Middle frontal gyrus (tissue), 1 donor: ENCODE measurements at regions not wholly inside any gene's neighbourhood (a gene's known extent, or its start where the extent isn't known, plus 50 kb on each side); places are given as distances from the start of the nearest gene placed in this dataset.

Experiments used
- DNase-seq: peaks from one replicate; pipeline ENCODE4 v3.0.0-alpha.2; 2015; ENCODE audit warnings: low spot score; ENCODE audit errors: extremely low spot score

DNA sequence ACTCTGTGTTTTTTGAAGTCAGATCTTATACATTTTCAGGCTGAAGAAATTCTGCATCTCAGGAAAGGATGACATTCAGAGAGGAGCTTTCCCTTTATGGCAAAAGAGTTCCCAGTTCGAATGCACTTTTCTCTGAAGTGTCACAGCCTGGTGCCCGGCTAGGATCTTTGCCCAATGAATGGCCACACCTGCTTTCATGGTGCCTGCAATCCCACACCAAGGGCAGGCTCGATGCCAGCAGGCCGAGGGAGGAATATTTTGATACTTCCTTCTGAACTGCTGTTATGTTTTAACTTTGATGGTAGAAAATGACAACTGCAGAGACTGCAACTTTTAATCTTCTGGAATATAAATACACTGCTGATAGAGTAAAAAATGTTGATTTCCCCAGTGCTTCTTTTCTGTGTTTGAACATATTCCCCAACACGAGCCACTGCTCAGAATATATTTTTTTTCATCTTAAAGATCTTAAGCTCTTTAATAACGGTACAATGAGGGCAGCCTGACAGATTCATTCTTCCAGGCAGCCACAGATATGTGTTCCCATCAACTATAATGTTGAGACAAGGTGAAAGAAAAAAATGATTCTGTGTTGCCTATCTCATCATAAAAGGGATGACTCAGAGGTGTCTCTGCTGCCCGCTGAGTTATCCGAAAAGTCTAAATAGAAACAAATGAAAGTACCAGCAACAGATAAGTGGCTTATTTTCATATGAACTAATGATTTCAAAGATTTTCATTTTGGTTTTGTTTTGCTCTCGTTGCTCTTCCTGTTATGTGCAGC lies 848.5 kb downstream of the DCDC2C start:
- DNase-seq: no peak

DNA sequence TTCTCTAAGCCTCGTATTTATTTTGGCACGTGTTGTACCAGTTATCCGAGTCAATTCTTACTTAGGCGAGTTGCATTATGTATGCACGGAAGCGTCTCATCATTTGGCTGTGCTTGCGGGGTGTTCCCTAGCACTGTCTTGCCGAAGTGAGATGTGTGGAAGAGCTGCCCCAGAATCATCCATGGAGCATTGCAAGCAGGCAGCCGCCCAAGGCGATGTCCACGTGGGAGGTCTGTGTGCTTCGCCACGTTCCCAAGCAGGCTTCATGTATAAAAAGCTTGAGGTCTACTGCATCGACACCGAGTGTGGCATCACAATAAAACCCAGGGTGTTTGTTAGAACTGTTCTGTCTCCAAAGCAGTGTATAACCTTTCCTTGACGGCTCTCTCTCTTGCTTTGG lies 849.9 kb downstream of the DCDC2C start:
- DNase-seq: peak; percentile 36

DNA sequence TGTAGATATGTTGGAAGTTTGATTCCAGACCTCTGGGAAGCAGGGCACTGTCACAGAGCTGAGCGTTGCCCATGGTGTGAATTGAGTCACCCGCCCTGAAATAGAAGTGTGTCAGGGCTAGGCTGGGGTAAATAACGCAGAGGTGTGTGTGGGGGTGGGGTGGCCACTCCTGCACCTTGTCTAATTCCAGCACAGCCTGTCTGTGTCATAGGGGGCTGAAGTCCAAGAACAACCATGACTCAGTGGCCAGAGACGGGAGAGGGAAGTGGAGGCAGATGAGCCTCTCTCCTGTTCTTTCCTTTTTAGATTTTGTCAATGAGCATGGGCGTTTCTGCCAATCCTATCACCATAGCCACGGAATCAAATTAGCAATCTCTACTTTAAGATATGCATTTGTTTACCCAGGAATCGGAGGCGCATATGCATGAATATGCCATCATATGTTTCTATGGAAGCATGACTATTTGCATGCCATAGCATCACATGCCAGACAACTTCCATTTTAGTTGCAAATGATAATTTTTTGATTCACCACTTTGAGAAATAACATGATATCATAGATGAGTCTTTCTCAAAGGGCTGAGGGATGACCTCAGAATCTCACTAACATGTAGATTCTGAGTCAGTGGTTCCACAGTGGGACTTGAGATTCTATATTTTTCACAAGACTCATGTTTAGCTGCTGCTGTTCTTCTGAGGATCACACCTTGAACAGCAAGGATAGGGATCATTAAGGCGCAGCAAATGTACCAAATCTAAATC lies 852.9 kb downstream of the DCDC2C start:
- DNase-seq: no peak

DNA sequence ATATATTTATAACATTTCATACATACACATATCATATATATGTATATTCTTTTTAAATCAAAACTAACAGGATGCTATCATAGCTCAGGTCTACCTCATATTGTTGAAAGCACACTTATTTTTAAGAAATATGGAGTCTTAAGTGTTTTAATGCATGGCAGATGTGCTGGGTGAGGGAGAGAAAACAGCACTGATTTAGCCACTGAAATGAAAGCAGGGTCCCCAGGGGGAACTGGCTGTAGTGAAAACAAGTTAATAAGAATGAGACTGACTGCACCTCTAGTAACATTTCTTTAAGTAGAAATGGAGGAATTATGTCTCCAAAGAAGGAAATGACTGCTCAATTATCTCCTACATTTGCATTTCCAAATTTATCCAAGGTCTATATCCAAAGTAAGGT lies 857.8 kb downstream of the DCDC2C start:
- no peak for DNase-seq

DNA sequence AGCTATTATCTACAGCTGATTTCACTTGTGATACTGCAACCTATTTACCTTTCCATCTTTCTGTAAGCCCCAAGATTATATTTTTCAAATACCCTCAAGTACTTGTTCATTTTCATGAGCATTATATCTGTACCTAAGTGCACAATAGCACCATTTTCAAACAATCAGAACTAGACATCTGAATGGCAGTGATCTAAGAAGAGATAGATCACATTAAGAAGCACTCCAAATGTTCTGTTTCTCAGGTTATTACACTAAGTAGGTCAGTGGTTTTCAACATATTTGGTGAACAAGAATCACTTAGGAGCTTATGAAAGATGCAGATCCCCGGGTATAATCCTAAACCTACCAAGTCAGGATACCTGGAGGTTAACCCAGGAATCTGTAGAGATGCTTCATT lies 872.7 kb downstream of the DCDC2C start:
- no peak for DNase-seq

DNA sequence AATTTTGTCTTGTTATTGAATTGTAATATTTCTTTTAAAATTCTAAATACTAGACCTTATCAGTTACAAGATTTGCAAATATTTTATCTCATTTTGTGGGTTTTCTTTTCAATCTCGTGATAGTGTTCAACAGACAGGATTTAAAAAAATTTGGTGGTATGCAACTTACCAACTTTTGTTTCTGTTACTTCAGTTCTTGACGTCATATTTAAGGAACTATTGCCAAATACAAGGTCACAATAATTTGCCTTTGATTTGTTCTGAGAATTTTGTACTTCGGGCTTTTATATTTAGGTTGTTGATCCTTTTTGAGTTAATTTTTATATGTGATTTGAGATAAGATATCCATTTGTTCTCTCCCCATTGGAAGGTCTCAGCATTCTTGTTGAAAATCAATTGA lies 876.6 kb downstream of the DCDC2C start:
- no peak for DNase-seq

DNA sequence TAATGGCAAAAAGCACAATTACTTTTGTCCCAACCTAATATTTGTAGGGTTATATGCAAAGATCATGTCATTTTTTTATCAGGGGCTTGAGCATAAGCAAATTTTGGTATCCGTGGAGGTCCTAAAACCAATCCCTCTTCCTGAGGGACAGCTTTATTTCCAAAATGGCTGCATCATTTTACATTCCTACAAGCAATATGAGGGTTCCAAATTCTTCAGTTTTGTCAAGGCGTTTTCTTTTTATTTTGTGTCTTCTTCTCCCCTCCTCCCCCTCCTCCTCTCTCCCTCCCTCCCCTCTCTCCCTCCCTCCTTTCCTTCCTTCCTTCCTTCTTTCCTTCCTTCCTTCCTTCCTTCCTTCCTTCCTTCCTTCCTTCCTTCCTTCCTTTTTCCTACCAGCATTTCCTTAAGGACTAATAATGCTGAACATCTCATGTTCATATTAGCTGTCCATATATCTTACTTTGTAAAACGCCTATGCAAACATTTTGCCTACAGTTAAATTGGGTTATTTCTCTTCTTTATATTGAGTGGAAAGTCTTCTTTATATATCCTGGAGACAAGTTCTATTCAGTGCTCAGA lies 881.8 kb downstream of the DCDC2C start:
- no peak for DNase-seq

DNA sequence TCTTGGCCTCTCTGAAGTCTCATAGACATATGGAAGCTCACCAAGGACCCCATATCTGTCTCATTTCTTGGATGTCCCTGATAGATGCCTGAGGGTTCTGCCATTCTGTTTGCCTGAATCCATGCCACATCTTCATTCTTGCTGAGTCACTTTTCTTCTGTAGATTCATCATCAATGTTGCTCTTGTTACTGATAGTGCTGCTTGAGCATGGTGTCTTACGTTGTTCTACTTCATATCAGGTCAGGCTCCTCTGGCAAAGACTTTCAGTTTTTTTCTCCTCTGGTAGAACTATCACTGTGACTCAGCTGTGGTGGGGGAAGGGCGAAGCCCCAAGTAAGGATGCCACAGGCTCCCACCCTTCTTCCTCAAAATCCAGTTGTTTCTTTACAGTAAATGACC lies 885.2 kb downstream of the DCDC2C start:
- DNase-seq: no peak

DNA sequence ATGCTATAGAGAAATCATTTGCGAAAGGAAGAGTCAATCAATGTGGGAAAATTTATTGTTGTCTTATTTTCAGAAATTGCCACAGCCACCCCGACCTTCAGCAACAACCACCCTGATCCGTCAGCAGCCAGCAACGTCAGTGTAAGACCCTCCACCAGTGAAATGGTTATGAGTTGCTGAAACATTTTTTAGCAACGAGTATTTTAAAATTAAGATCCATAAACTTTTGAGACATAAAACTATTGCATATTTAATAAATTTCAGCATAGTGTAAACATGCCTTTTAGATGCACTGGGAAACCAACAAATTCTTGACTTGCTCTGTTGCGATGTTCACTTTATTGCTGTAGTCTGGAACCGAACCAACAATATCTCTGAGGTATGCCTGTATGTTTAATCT lies 887.9 kb downstream of the DCDC2C start:
- no peak for DNase-seq

DNA sequence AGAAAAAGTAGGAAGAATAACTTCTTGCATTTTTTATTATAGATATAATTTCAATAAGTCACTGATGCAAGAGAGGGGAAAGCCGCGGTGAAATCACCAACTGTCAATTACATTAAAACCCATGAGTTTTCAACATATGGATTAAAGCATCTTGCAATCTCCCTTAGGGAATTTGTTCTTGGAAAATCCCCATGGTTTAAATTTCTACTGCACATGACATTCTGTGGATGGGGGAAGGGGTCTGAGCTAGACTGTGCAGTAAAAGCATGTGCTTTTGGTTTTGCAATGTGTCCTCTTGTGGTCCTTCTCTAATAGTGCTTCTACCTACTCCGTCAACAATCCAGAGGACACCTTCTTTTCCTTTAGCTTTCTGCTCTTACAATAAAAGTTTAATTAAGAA lies 894.0 kb downstream of the DCDC2C start:
- no peak for DNase-seq

DNA sequence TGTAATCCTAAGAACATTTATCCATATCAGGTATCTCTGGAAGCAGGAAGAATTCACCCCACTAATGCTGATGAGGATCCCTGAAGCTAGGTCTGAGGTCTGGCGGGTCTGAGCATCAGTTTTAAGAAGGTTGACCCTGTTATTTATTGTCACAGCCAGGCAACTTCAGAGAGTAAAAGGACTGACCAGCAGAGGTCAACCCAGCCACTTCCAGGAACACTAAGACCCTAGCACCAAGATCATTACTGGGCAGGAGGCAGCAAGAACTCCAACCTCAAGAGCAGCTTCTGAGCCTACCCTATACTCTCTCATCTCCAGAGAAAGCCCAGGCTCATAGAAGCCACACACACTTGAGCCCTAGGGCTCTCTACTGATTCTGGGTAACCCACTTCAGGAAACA lies 901.4 kb downstream of the DCDC2C start:
- no peak for DNase-seq

DNA sequence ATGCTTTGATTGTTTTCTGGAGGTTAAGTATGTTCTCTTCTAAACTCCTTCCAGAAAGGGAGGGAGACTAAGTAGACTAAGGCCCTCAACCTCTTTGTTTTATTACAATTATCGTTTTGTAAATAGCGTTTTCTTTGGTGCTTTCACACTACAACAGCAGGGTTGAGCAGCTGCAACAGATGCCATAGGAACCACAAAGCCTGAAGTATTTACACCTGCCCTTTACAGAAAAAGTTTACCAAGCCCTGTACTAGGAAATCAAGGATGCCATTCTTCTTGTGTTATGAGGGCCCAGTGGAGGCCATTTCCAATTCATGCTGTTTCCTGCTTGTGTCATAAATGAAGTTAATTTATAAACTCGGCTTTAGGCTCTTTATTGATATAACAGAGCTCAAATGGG lies 914.8 kb downstream of the DCDC2C start:
- no peak for DNase-seq

DNA sequence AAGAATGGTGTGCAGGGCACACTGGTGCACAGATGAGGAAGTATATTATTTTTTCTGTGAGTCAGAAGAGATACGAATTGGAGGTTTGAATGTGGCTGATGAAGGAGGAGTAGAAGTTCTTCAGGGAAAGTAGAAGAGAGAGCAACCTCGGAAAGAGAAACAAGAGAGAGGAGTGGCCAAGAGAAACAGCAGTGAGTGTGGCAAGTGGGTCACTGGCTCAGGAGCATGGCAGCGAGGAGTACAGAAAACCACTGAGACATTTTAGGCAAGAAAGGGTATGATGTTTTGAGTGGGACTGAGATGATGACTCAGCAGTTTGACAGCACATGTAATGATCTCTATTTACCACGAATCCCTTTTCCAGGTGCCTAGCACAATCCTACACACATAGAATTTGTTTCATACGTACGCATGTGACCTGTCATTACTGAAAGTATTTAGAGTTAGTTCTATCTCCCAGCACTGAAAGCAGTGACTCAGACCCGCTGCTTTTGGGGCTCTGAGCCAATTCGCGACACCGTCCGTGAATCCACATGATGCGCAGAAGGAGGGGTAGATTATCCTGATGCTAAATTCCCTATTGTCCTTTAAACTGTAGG lies 915.4 kb downstream of the DCDC2C start:
- no peak for DNase-seq

DNA sequence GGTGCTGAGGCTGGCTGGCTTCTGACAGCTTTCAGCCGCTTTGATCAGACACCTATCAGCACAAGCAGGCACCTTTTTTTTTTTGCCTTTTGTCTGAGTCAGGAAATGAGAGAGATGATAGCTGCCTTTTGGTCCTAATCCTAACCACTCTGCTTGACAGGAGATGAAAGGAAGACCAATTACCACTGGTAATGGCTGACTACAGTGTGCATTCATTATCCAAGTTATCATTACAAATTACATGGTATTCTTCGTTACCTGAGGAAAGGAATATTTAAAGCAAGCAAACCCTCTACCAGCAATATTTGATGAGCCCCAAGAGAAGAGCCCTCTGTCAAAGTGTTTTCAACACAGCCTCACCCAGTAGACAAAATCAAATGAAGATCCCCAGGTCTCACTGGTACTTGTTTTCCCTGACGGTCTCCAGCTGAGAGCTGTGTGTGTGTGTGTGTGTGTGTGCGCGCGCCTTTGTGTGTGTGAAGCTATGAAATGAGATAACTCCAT lies 925.7 kb downstream of the DCDC2C start:
- no peak for DNase-seq

DNA sequence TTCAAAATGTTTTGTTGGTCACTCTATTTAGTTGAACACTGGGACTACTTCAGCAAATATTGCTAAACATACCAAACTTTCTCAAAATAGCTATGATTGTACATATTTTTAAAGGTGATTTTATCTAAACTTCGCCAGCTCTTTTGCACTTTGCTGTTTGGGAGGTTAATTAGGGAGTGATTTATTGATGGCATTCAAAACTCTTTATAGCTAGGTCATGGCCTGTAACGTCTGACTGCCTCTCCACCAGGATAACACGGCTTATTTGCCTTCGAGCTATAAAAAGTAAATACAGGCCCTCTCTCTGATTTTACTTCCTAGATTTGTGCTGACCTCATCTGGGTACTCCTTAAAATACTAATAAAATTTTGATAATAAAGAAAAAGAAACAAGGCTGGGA lies 931.9 kb downstream of the DCDC2C start:
- DNase-seq: no peak

DNA sequence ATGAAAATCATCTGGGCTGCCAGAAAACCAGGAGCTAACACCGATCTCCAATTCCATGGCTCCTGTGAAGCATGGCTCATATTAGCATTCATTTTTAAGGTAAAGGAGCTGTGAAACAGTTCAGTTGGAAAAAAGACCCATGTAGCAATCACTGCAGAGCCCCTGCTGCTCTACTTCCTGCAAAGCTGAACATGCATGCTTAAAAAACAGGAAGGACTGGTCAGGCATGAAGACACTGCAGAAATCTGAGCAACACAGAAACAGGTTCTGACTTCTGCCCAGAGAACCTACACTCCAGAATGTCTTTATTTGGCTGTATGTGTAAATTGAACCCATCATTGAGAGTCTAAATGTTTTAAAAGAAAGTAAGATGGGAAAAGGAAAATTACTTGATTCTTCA lies 950.6 kb downstream of the DCDC2C start:
- no peak for DNase-seq

DNA sequence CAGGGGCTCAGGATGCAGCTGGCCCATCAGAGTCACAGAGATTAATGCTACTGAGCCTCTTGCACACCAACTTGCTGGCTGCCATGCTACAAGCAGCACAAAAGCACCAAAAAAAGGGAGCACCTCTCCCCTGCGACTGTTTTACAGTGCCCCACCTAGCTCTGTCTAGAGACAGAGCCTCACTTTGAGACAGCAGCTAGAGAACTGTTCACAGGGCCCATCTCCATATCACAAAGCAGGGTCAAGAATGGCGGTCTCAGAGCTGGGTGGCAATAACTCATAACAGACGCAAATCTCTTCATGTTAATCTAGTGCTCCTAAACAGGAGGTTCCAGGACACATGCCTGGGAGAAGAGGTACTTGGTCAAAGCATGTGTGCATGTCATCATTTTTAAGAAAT lies 953.0 kb downstream of the DCDC2C start:
- no peak for DNase-seq

DNA sequence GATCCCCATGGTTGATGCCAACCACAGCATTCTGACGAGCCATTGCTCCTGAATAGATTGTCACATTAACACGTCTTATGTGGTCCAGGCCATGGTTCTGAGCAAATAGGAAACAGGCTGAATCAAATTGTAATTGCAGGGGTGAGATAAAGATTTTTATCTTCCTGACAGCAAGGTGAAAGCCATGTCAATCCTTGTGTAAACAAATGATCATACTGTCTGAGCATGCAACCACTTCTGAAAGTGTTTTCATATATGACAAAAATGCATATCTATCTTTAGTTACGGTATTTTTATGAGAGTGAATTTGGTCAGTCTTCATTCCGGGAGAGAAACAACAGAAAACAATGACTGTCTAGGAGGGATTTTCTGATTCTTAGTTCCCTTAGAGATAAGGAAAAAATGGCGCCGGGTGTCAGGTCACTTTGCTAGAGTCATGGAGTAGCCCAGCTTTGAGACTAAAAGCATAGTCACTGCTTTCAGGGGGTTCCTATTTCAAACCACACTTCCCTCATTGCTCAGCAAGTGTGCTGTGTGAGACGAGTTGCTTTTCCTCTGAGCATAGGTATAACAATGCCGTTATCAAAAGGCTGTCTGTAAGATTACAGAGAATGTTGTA lies 958.9 kb downstream of the DCDC2C start:
- no peak for DNase-seq

DNA sequence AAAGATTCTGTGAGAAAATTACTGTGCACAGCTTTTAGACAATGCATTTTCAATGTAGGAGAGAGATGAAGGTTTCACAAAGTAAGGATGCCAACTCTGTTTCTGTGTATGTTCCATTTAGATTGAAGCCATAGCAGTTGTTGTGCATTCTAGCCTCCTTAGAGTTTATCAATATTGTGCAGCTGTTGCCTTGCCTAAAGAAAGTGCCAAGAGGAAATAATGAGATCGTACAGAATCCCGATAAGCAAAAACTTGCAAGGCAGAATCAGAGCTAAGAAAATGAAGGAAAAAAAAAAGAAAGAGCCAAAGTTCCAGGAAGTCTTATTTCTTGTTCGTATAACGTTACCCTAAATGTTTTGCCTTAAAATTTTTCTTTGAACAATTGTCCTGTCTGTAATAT lies 965.0 kb downstream of the DCDC2C start:
- DNase-seq: no peak

DNA sequence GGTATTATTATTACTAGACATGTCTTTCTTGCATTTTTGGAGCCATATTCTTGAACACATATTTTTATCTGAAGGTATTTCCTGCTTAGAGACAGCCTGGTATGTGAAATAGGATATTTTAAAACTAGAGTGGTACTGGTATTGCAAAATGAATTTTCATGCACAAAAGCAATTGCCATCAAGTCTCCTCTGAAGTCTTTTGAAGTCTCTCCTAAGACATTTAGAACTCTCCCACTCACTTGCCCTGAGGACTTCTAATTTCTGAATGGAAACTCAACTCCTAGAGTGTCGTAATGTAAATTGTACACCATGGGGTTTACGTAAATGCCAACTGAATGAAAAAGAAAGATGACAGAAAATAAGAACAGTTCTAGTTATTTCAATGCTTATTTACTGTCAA lies 967.0 kb downstream of the DCDC2C start:
- DNase-seq: no peak

DNA sequence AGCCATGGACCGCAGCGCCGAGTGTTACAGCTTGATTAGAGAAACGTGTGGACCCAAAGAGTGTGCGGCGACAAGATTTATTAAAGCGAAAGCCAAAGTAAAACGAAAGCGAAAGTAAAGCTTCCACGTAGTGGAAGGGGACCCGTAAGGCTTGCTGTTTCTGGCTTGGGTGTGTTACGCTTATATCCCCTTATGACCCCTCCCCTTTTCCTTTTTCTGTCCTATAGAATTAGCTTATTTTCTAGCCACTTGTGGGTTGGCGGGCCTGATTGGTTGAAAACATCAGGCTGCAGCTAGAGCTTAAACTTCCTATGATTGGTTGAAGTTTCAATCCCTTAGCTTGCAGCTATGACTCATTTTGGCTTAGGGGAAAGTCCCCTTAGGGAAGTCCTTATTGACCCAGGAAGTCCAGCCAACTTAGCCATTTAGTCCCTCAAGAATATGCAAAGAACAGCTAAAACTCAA lies 969.7 kb downstream of the DCDC2C start:
- DNase-seq: no peak
